T1000 (cell line): ENCODE measurements at regions not wholly inside any gene's neighbourhood (a gene's known extent, or its start where the extent isn't known, plus 50 kb on each side); places are given as distances from the start of the nearest gene placed in this dataset.

Source experiments
- DNase-seq: peaks from one replicate; lab custom pipeline; 2025; ENCODE audit warnings: mixed read lengths; lab: John Stamatoyannopoulos, UW

DNA sequence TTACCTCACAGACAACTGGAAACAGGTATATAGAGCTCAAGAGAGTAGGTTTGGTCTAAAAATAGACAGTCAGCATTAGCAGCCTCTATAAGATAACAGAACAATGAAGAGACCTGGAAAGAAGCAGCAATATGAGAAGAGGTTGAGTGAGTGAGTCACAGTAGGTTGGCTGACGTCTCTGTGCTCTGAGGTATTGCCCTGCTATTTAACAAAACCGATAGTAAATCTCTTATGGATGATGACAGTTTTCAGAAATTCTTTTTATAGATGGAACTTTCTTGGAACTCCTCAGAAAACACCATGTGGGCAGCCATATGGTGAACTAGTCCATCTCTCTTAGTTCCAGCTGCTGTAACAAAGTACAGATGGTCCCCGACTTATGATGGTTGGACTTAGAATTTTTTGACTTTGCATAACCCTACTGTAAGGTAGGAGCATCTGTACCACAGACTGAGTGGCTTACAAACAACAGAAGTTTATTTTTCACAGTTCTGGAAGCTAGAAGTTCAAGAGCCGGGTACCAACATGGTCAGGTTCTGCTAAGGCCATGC is 123.5 kb downstream of the MBD2 start:
- no peak for DNase-seq

DNA sequence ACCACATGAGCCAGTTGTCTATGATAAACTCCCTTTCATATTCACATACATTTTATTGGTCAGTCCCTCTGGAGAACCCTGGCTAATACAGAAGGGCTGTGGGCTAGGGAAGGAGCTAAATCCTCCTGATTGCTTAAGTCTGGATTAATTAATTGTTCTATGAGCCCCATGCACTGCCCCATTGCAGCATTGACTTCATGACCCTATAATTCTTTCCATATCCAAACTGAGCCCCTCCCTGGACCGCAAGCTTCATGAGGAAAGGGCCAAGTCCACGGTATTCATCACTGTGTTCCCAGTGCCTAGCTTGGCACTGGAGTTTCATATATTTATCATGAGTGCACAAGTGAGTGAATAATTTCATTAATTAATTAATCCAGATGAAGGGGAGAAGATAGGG is 124.0 kb downstream of the MBD2 start:
- DNase-seq, result no peak

DNA sequence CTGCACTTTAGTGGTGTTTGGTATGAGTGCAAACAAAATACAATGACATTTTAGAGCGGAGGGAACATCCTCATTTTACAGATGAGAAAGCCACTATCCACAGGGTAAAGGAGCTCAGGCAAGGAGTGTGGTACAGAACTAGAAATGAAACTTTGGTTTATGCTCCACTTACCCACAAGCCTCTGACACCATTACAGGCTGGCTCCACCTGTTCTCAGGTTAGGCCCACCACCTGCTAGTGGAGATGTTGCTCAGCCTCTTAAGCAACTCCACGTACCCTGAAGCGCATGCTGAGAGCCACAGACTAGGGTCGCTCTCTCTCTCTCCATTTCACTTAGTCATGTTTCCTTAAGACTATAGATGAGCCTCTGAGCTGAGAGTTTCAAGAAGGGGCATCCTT is 130.0 kb downstream of the MBD2 start:
- DNase-seq, result no peak

DNA sequence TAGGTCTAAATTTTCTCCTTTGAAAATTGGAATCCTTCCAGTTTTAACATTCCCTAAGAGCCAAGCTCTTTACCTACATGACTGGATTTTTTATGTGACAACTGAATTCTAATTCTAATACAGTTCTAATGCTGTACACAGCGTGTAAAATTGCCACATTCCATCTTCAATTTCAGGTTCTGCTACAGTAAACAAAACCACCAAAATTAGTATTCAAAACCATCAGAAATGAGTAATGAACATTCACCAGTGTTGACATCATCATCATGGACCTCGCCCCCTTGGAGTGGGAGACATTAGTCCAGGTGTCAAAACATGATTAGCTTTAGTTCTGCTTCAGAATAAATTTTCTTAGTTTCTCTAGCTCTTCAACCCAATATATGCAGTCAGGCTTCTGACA is 133.6 kb downstream of the MBD2 start:
- DNase-seq, result no peak

DNA sequence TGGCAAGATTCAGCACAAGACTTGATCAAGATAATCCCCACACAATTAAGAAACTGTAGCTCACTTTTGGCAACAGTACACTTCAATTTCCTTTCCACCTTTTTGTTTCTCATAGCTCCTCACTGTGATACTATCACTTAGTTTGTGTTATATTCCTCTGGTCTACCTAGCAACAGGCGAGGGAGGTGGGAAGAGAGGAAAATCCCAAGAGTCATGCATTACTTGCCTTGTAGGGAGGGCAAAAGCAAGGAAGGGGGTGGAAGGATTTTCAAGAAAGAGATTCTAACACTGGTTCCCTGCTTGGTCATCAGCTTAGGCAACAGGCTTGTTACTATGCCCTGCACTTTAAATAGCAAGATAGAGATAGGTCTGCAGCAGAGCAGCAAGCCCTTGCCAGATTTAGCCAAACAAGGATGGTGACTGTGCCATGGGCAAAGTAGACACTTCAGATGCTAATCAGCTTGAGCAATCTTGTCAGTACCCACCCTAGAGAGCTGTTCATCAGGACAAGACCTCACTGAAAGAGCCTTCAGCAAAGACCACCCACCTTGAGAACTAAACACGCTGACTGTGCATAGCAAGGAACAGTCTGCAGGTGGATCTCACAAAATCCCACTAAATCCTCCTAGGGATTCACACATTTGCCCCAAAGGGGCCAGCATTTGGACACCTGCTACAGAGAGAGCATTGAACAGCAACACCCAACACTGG is 134.6 kb downstream of the MBD2 start:
- DNase-seq, result no peak

DNA sequence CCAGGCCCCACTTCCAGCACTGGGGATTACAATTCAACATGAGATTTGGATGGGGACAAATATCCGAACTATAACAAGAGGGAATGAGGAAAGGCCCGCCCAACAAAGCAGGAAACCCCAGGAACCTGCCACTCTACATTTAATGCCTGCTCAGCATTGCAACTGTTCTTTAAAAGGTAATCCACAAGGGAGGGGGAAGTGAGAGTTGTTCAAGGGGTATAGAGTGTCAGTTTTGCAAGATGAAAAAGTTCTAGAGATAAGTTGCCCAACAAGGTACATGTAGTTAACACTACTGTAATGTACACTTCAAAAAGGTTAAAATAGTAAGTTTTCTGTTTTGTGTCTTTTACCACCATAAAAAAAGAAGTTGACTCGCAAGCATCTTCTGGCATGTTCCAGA is 137.6 kb downstream of the MBD2 start:
- no peak for DNase-seq

DNA sequence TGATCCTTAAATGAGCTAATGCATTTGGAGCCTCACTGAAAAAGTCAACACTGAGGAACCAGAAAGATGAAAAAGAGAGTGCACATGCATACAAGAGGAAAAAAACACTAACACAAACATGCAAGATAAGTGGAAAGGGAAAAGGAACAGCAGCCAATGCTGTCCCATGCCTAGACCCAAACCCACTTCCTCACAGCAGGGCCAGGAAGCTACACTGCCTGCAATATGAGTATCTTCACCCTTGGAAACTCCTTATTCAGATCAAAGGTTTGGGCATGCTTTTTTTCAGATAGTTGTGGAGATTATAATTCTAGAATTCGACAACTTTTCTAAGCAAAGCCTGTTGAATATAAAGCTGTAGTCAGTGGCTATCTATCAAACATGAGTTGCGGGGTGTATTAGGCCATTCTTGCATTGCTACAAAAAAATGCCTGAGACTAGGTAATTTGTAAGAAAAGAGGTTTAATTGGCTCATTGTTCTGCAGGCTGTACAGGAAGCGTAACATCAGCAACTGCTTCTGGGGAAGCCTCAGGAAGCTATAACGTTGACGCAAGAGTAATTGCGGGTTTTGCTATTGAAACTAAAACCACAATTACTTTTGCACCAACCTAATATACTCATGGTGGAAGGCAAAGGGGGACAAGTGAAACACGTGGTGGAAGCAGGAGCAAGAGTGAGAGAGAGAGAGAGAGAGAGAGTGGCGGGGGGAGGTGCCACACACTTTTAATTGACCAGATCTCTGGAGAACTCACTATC is 138.2 kb downstream of the MBD2 start:
- no peak for DNase-seq

DNA sequence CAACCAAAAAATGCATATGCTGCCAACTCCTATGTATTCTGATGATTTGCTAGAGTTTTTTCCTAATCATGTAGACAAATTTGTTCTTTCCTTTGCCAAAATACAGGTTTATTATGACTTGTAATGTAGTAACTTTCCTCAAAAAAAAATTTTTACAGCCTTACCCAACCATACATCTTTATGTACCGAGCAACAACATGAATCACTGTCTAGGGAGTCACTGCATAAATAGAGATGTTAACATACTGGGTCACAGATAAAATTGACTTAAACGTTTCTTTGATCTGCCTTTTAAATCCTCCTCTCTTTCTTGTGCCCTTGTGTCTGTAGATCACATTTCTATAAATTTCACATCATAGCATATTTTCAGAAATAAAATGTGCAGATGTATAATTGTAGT is 143.6 kb downstream of the MBD2 start:
- no peak for DNase-seq

DNA sequence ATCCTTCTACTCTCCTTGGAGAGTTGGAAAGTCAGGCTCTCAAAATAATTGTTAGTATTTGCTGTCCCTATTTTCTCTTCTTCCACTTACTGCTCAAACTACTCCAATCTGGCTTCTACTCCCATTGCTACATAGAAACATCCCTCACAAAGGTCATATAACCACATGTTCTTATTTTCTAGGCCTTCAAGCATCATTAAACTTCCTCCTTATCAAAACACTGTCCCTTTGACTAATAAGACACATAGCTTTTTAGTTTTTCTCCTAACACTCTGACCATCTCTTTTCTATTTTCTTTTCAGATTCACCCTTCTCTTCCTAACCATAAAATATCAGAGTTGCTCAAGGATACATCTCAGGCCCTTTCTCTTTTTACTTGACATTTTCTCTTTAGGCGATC is 148.3 kb downstream of the MBD2 start:
- DNase-seq, result no peak

DNA sequence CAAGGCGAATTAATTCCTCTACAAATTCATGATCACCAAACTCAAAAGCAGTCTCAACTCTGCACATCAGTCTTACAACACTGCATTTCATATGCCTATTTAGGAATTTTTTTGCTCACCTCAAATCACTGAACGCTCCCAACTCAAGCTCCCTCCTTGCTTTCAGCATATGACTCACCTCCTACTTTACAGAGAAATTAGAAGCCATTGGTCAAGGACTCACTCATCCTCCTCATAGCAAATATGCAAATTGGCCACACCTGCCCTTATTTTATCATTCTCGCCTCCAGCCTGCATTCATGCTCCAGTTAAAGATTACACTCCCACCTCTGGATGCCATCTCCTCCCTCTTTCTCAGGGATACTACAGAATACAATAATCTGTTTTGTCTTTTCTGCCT is 148.8 kb downstream of the MBD2 start:
- DNase-seq, result no peak

DNA sequence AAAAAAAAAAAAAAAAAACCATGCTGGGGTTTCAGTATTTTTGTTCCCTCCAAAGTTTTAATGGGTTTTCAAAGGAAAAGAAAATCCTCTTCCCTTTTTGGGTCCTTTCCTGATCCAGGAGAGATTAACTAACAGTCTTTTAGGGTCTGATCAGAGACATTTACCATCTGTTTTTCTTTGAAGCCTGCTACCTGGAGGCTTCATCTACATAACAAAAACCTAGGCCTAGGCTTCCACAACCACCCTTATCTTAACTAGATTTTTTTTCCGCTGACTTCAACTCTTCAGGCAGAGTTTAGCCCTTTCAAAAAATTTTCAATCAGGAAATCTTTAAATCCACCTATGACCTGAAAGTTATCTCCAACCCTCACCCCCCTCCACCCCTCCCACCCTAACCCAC is 154.7 kb downstream of the MBD2 start:
- DNase-seq, result no peak

DNA sequence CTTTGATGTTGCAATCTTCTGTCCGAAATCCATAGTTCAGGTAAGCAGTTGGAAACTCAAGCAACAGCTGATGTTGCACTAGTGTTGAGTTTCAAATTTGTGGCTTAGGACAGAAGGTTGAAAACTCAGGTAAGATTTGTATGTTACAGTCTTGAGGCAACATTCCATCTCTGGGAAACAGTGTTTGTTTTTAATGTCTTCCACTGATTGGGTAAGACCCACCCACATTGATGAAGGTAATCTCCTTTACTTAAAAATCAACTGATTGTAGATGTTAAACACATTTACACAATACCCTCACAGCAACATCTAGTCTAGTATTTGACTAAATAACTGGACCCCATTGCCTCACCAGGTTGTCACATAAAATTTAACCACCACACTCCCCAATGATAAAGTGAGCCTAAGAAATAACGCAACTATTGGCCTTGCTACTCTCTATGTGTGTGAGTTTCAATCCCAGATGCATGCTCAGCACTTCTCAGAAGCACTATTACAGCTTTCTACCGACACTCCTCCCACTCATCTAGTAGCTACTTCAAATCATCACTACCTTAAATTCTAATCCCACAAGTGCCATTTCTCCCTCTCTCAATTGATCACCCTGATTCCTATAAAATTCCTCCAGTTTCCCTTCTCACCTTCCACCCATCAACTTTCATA is 164.0 kb downstream of the MBD2 start:
- DNase-seq, result no peak

DNA sequence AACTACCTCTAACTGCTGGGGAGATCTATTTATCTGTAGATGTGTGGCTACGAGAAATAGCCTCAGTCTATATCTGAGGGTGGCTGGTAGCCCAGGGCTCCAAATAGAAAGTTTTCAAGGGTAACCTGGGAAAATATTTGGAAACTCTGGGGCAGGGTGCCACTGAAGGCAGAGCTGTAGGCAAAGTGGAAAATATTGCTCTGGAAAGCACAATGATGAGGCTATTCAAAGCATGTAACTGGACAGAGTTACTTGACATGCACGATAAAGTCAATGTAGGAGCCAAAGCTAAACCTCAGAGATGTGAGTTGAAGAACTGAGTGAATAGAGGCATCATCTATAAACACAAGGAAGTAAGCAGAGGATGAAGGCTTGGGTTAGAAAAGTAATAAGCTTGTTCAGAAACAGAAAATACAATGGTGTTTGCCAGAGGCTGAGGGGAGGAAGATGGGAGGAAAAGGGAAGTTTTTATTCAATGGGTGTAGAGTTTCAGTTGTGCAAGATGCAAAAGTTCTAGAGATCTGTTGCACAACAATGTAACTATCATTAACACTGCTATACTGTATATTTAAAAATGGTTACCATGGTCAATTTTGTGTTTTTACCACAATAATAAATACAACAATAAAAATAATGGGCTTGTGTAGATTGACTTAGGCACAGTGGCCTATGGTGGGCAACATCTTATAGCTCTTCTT is 171.6 kb downstream of the MBD2 start:
- DNase-seq, result no peak

DNA sequence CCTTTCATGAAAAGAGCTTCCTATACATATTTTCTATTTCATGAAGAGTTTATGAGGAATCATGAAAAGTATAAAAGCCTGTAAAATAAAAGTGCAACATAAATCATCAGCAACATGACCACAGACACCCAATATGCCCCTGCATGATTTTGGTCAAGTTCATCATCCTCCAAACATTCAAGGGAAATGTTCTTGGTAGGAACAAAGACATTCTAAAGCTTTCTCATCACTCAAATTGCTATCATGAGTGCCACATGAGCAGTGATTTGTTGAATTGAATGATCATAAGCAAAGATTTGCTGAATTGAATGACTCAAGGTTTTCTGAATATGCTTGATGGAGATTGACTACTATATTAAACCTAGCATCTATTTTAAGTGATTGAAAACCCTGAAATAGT is 172.2 kb downstream of the MBD2 start:
- DNase-seq, result no peak

DNA sequence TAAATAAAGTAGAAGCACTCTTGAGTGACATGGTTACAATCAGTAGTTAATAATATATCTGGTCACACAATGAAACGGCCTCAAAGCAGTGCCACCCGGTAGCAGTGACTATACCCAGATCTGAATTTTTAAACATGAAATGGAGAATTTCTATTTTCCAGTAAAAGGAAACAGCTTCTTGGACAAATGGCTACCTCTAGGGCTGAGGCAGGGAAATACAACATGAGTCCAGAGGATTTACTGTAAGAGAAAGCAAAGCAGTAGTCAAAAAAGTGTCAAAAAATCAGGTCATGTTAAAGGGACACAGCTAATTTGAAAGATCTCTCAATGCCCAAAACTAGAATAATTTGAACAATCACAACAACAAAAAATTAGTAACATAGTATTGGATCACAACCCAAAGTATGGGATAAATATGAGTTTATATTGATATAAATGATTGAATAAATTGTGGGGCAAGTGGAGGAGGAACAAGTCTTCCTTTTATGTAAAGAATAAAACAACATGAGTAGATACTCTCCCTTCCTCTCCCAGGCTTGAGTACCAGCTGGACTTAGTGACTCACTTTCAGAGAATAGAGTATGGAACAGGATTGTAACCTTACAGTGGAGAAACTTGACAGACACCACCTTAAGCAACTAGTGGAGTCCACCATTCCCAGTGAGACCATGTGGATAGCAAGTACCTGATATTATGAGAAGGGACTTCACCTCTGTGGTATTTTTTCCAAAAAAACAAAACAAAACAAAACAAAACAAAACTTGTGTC is 180.8 kb downstream of the MBD2 start:
- DNase-seq, result no peak

DNA sequence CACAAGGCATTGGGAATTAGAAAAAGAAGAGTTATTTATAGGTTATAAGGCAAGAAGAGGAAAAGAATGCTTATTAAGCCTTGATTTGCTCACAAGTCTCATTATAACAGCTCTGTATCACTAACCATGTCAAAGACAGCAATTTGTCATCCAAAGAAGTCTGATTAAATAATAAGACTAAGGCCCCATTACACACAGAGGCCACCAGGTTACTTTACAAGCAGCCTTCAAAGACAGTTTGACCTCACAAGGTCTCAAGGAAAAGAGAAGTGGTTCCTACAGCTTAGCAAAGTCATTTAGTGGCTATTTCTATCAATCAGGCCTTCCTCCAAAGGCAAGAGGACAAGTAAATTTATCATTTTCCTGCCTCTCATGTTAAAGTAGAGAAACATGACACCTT is 188.5 kb downstream of the MBD2 start:
- DNase-seq, result no peak

DNA sequence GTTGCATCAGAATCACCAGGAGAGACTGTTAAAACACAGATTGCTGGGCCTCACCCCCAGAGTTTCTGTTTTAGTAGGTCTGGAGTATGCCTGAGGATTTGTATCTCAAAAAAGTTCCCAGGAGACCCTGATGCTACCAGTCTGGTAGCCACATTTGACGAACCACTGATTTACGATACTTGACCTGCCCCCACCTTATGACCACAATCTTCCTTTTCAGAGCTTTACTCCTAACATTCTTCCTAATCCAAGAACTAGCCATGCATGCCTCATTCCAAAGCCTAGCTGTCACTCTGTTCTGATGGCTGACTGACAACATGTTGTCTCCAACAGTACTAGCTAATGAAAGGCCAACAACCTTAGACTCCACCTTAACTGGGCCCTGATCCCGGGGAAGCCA is 191.4 kb downstream of the MBD2 start:
- DNase-seq, result no peak

DNA sequence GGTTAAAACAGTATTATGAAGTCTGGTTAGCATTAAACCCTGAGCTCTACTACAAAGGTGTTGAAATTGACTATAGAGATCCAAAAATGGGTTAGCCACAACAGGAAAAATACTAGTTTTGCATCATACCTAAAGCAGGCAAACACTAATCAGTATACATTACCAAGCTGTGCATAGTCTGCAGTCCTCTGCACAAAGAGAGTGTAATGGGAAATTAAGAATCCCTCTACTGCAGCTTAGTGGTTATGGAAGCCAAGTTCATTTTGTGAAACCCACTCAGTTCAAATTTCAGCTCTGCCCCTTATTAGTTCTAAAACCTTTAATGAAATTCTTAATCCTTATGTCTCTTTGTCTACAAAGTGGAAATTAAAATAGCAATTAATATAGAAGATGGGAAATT is 192.1 kb downstream of the MBD2 start:
- DNase-seq, result no peak

DNA sequence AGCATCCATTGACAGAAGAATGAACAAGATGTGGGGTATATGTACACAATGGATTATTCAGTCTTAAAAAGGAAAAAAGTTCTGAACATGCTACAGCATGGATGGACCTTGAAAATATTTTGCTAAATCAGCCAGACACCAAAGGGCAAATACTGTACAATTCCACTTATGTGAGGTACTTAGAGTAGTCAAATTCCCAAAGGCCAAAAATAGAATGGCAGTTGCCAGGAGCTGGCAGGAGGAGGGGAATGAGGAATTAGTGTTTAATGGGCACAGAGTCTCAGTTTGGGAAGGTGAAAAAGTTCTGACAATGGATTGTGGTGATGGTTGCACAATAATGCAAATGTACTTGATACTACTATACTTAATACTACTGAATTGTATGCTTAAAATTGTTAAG is 193.2 kb downstream of the MBD2 start:
- DNase-seq, result no peak

DNA sequence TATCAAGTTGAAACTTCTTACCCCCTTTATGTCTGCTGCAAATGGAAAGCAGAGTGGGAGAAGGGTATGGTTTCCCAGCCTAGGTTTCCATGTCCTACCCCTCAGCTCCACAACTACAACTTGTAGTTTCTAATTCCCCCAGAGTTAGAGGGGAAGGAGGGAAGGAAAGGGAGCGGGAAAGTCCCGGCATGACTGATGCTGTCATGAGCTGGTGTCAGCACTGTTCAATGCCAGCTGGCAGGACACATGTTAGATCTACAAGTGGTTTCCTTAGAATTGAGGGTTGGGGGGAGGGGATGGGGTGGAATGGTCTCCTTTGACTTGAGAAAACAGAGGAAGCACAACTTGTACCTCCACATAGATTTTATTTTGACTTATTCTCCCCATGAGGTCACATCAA is 194.0 kb downstream of the MBD2 start:
- DNase-seq, result no peak

DNA sequence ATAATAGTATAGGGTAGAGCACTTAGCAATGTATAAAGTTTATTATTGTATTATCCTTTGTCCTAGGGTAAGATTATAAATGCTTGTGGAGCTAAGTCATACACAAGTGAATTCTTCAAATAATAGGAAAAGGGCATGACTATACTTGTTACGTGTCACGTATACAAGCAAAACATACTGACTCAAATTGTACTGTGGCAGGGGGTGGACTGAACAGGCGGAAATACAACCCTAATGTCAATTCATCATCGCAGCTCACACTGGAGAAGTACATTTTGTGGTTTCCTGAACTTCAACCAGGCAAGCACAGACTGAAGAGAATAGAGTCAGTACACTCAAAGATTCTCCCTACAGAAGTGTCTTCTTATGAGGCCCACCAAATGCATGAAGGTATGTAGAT is 201.0 kb downstream of the MBD2 start:
- peak; percentile 26 for DNase-seq

DNA sequence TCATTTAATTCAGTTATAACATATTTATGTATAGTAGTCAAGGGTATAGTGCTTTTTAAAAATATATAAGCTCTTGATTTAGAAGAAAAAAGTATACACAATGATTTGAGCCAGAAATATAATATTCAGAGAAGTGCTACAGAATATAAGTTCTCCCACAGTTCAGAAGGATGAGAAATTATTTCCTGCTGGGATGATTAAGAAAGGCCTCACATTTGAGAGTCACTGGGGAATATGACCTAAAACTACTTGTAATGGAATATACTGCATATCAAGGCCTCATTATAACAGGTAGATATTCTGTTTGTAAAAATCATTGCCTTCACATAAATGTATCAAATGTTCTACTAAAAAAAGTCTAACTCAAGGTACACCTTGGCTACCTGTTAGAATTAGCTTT is 203.5 kb downstream of the MBD2 start:
- no peak for DNase-seq
